Tibial artery (tissue), 4 donors: ENCODE measurements at regions not wholly inside any gene's neighbourhood (a gene's known extent, or its start where the extent isn't known, plus 50 kb on each side); places are given as distances from the start of the nearest gene placed in this dataset.

Experiments used
- DNase-seq, 2 donors: peaks; one replicate each; pipeline ENCODE4 v3.0.0-alpha.2; 2019
- H3K27ac ChIP-seq, 2 donors: fragments of 200-600 bp; sonication (generic) in 1 of 2; 1 replicate in 1 of 2; 2 replicates in 1 of 2; pipeline ENCODE4 v1.5.1; 2018 to 2019; ENCODE audit warnings: mild to moderate bottlenecking in 1 of 2
- H3K27me3 ChIP-seq, 2 donors: fragments of 200-600 bp; sonication (generic) in 1 of 2; one replicate each; pipeline versions ENCODE4 v1.5.1 to v1.6.0; 2016 to 2019
- H3K36me3 ChIP-seq, 3 donors: fragments of 200-600 bp; sonication (generic) in 2 of 3; one replicate each; pipeline ENCODE4 v1.5.1; 2016 to 2019; ENCODE audit warnings: mild to moderate bottlenecking in 2 of 3
- H3K4me1 ChIP-seq, 4 donors: fragments of 200-600 bp; sonication (generic) in 2 of 4; 1 replicate in 3 of 4; 2 replicates in 1 of 4; pipeline ENCODE4 v1.5.1; 2016 to 2019
- H3K4me3 ChIP-seq, 2 donors: fragments of 200-600 bp; sonication (generic) in 1 of 2; 1 replicate in 1 of 2; 2 replicates in 1 of 2; pipeline ENCODE4 v1.5.1; 2018 to 2019; ENCODE audit warnings: mild to moderate bottlenecking in 2 of 2
- H3K9me3 ChIP-seq, 3 donors: fragments of 200-600 bp; sonication (generic) in 1 of 3; one replicate each; pipeline ENCODE4 v1.5.1; 2016 to 2019
- intact Hi-C: fragments of 100-400 bp; cut with DNase I; formaldehyde crosslinking; loops from one replicate; pipeline ENCODE4 v1.15.0; 2023; ENCODE audit warnings: low total_unique reads
- TF ChIP-seq, protein P1 (sequence below), 2 experiments: fragments of 200-600 bp in 1 of 2; fragments of 450-650 bp in 1 of 2; IDR thresholded peaks; one replicate each; pipeline ENCODE4 v1.5.1; 2017 to 2019; ENCODE audit warnings: antibody characterized with exemption in 2 of 2, mild to moderate bottlenecking in 1 of 2, moderate library complexity in 1 of 2

DNA sequence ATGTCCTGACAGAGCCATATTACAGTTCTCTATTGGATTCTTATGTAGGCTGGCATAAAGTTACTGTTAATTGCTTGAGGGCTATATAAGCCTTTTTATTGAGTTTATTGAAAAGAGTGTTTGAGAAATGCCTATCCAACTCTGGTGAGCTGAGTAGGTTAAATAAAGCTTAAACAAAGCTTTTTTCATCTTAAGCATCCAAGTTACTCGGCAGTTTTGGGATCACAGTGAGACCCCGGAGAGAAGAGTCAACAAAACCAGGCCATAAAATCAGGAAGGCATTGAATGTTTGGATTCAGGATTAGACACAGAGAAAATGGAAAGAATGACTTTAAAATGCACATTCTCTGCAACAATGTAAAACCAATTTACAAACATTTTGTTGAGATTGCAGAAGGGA, 588.5 kb downstream of the DACH1 start:
- intact Hi-C loops, result no loop called here
- no peaks in the 10 kb centered on the region for H3K4me1 ChIP-seq
- TF ChIP-seq, protein P1, sequence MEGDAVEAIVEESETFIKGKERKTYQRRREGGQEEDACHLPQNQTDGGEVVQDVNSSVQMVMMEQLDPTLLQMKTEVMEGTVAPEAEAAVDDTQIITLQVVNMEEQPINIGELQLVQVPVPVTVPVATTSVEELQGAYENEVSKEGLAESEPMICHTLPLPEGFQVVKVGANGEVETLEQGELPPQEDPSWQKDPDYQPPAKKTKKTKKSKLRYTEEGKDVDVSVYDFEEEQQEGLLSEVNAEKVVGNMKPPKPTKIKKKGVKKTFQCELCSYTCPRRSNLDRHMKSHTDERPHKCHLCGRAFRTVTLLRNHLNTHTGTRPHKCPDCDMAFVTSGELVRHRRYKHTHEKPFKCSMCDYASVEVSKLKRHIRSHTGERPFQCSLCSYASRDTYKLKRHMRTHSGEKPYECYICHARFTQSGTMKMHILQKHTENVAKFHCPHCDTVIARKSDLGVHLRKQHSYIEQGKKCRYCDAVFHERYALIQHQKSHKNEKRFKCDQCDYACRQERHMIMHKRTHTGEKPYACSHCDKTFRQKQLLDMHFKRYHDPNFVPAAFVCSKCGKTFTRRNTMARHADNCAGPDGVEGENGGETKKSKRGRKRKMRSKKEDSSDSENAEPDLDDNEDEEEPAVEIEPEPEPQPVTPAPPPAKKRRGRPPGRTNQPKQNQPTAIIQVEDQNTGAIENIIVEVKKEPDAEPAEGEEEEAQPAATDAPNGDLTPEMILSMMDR (IDR thresholded peaks at IDR 0.05), result no peak
- DNase-seq, result no peak
- H3K27me3 ChIP-seq, result no peaks in the 10 kb centered on the region
- no peak overlapping the region for H3K27ac ChIP-seq
- no peaks in the 10 kb centered on the region for H3K9me3 ChIP-seq
- H3K36me3 ChIP-seq, result no peaks in the 10 kb centered on the region
- no peak overlapping the region for H3K4me3 ChIP-seq

- intact Hi-C loops, result no loop called here
- no peak overlapping the region for H3K27ac ChIP-seq
- H3K9me3 ChIP-seq, result no peaks in the 10 kb centered on the region
- TF ChIP-seq, protein P1 (IDR thresholded peaks at IDR 0.05), result no peak
- H3K36me3 ChIP-seq, result no peaks in the 10 kb centered on the region
- DNase-seq, result no peak
- H3K4me3 ChIP-seq, result no peak overlapping the region
- no peaks in the 10 kb centered on the region for H3K27me3 ChIP-seq
- H3K4me1 ChIP-seq, result no peaks in the 10 kb centered on the region
Observed at GRCh38 chr13:71274923-71275608, 591.9 kb downstream of the DACH1 start.

DNA sequence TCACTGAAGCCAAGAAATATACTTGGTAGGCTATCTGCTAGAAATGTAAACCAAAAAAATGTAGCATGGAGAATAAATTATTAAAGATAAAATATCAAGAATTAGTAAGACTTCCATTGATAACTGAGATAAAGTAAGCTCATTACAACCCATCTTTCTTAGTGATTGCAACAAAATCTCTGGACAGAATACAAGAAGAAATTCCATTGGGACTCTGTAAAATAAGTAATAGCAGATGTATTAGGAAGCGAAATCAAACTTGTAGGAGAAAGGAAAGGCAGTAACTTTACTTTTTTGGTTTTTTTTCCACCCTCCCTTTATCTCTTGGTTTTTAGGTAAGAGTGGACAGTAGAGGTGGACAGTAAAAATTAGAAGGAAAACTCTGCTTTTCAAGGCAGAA, 605.7 kb downstream of the DACH1 start:
- H3K4me3 ChIP-seq, result no peak overlapping the region
- TF ChIP-seq, protein P1 (IDR thresholded peaks at IDR 0.05), result no peak
- H3K36me3 ChIP-seq, result no peaks in the 10 kb centered on the region
- no peaks in the 10 kb centered on the region for H3K27me3 ChIP-seq
- no peak overlapping the region for H3K27ac ChIP-seq
- H3K4me1 ChIP-seq, result no peaks in the 10 kb centered on the region
- intact Hi-C loops, result no loop called here
- no peak for DNase-seq
- H3K9me3 ChIP-seq, result no peaks in the 10 kb centered on the region

DNA sequence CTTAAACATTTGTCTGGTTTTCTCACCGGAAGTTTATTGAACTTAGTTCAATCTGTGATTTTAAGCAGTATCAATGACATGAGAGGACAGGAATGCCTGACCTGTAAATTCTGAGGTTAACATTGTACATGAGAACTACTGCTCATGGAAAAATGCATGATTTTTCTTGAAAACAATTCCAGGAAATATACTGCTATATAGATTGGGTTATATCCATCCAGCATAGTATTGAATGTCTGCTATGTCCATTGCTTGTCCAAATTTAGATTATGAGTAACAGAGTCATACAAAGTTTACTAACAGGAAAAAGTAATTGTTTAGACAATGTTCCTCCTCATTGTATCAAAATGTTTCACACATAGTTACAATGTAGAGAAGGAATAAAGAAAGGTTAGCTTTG, 606.8 kb downstream of the DACH1 start:
- H3K9me3 ChIP-seq, result no peaks in the 10 kb centered on the region
- no peaks in the 10 kb centered on the region for H3K36me3 ChIP-seq
- intact Hi-C loops, result no loop called here
- no peak overlapping the region for H3K27ac ChIP-seq
- TF ChIP-seq, protein P1 (IDR thresholded peaks at IDR 0.05), result no peak
- no peaks in the 10 kb centered on the region for H3K27me3 ChIP-seq
- no peaks in the 10 kb centered on the region for H3K4me1 ChIP-seq
- DNase-seq, result no peak
- no peak overlapping the region for H3K4me3 ChIP-seq

GRCh38 chr13:71255633-71256032, 611.4 kb downstream of the DACH1 start:
- H3K4me1 ChIP-seq, result no peaks in the 10 kb centered on the region
- intact Hi-C loops, result no loop called here
- H3K9me3 ChIP-seq, result no peaks in the 10 kb centered on the region
- no peaks in the 10 kb centered on the region for H3K36me3 ChIP-seq
- H3K27ac ChIP-seq, result no peak overlapping the region
- DNase-seq, result no peak
- H3K4me3 ChIP-seq, result no peak overlapping the region
- TF ChIP-seq, protein P1 (IDR thresholded peaks at IDR 0.05), result no peak
- no peaks in the 10 kb centered on the region for H3K27me3 ChIP-seq

DNA sequence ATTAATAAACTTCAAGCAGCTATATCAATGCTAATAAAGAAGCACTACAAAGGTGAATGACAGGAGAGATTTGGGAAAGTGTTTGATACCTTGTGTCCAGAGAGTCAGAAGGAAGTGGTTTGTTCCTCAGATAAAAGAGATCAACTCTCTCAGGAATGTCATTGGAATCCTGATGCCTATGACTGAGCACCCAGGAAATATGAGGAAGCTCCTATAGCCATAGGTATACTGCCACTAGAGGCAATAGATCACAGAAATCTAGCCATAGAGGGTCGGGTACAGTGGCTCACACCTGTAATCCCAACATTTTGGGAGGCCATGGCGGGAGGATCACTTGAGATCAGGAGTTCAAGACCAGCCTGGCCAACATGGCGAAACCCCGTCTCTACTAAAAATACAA, 612.6 kb downstream of the DACH1 start:
- H3K27ac ChIP-seq, result no peak overlapping the region
- no peak for DNase-seq
- H3K9me3 ChIP-seq, result no peaks in the 10 kb centered on the region
- no peaks in the 10 kb centered on the region for H3K4me1 ChIP-seq
- intact Hi-C loops, result no loop called here
- H3K4me3 ChIP-seq, result no peak overlapping the region
- no peaks in the 10 kb centered on the region for H3K36me3 ChIP-seq
- H3K27me3 ChIP-seq, result no peaks in the 10 kb centered on the region
- TF ChIP-seq, protein P1 (IDR thresholded peaks at IDR 0.05), result no peak
